GM19023 (cell line): ENCODE measurements at regions not wholly inside any gene's neighbourhood (a gene's known extent, or its start where the extent isn't known, plus 50 kb on each side); places are given as distances from the start of the nearest gene placed in this dataset.
"Not testable (repeated sequence)": the region's sequence is repeated elsewhere in the genome, so short reads cannot be mapped to it uniquely, and the experiment has no call there.

Source experiments
- ATAC-seq: cut with Tn5 transposase; IDR thresholded peaks from one replicate; pipeline ENCODE4 v1.9.1; 2021; ENCODE audit warnings: mild to moderate bottlenecking, moderate library complexity; ENCODE audit not compliant: unreplicated experiment

DNA sequence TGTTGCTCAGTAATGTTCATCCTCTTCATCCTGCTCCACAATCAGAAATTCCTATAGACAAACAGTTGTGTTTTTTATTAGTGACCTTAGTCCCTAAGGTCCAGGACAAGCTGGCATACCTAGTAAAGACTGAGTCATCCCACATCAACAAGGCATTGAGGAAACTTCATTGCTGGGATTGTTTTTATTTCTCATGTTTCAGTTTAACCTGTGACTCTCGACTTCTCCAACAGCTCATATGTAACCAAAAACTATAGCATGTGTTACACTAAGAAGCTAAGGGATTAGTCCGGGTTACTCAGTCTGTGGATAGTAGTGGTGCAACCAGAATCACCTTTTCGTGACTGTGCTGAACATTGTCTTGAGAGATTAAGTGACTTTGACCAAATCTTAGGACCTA, 292.1 kb downstream of the RDH14 start:
- no peak for ATAC-seq

DNA sequence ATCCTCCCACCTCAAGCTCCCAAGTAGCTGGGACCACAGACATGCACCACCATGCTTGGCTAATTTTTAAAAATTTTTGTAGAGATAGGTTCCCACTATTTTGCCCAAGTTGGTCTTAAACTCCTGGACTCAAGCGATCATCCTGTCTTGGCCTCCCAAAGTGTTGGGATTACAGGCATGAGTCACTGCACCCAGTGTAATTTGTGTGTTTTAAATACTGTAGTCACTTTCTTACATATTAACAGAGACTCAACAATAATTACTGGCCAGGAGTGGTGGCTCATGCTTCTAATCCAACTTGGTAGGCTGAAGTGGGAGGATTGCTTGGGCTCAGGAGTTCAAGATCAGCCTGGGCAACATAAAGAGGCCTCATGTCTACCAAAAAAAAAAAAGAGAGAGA, 293.0 kb downstream of the RDH14 start:
- no peak for ATAC-seq

DNA sequence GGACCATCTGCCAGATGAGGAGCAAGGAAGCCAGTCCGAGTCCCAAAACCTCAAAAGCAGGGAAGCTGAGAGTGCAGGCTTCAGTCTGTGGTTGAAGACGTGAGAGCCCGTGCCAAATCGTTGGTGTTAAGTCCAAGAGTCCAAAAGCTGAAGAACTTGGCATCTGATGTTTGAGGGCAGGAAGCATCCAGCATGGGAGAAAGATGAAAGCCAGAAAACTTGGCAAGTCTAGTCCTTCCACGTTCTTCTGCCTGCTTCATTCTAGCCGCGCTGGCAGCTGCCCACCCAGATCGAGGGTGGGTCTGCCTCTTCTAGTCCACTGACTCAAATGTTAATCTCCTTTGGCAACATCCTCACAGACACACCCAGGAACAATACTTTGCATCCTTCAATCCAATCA, 293.8 kb downstream of the RDH14 start:
- ATAC-seq, result not testable (repeated sequence)

DNA sequence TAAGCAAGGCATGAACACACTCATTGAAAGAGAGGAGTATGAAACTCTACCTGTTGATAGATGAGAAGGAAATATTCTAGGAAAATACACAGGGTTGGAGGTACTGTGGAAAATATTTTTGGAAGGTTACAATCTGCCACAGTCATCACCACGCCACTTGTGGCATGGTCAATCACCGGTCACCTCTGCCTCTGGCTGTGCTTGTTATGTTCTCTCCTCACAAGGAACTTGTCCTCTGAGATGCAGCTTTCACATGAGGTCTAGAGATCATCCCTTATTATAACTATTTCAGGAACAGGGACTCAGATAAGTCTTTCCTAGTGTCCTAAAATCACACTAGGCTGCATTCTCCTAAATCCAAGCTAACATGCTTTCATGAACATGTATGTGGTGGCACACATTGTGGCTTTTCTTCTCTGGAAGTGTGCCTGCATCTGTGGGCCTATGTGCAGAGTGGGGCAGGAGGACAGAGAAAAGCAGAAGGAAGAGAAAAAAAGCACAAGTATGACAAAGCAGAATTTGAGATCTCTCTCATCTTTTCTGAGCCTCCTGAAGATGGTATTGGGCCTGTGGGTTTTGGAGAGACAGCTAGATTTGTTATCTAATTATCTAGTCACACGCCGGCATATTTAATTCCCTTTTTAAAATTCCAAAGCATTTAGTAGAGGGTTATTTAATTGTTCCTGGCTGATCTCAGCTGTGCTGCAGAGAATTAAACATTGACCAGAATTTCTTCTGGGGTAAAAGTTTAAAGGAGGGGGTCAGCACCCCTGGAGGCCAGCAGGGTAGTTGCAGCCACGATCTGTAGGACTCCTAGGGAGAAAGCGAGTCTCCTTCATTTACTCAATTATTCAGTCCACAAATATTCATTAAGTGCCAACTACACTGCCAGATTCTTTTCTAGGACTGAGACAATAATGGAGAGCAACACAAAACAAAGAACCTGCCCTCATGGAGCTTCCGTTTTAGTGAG, 294.6 kb downstream of the RDH14 start:
- no peak for ATAC-seq

DNA sequence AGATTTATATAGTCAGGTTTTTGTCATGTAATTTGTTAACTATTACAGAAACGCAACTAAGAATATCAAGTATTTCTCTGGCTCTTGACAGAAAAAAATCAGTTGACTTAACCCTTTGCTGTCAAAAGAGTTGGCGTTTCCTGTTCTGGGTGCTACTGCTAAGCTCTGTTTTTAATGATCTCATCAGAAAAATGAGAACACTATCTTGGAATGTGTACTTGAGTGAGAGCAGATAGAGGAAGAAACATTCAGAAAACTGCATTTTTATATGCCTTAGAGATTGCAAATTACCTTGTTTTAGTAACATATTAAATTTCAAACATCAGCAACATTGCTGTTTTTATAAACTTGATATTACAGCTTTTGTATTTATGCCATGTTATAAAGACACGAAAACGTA, 297.9 kb downstream of the RDH14 start:
- ATAC-seq, result no peak

DNA sequence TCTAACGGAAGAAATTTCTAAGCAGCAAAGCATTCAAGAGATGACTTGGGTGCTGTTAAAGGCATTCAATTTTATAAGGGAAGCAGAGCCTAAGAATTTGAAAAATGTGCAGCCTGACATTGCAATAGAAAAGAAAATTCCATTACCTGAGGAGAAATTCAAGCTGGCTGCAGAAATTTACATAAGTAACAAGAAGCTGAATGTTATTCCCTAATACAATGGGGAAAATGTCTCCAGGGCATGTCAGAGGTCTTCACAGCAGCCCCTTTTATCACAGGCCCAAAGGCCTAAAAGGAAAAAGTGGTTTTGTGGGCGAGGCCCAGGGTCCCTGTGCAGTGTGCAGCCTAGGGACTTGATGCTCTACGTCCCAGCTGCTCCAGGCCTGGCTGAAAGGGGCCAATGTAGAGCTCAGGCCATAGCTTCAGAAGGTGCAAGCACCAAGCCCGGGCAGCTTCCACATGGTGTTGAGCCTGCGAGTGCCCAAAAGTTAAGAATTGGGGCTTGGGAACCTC, 306.7 kb downstream of the RDH14 start:
- ATAC-seq, result no peak

DNA sequence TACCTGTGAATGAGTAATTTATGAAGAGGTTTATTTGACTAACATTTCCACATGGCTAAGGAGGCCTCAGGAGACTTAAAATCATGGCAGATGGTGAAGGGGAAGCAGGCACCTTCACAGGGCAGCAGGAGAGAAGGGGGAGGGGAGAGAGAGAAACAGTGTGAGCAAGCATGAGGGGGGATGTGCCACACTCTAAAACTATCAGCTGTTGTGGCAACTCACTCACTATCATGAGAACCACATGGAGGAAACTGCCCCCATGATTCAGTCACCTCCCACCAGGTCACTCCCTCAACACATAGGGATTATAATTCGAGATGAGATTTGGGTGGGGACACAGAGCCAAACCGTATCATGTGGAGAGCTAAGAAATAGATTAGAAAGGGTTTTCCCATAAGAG, 309.0 kb downstream of the RDH14 start:
- ATAC-seq, result no peak

DNA sequence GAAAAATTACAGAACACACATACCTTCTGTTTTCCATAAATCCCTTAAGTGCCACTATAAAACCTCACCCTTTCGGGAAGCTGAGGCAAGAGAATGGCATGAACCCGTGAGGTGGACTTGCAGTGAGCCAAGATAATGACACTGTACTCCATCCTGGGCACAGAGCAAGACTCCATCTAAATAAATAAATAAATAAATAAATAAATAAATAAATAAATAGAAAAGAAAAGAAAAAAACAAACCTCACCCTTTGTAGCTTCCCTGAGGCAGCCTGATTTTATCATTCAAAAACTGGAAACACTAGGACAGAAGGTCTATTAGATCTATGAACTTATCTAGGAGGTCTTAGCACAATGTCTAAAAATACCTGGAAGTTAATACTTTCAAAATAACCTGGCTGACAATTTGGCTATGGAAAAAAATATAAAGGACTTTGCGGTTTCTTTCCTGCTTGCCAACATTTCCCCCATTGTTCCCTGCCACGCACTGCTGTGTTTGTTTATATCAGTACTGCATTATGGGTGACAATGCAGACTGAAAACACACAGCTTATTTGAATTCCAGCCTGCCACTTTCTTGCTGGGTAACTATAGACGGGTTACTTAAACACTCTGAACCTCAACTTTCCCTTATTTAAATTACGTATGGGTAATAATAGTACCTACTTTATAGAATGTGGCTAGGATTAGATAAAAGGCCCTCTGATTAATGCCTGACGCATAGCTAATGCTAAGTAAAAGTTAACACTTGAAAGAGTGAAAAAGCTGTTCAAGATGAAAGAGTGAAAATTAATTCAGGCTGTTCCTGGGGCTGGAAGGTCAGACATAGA, 313.0 kb downstream of the RDH14 start:
- ATAC-seq, result no peak

DNA sequence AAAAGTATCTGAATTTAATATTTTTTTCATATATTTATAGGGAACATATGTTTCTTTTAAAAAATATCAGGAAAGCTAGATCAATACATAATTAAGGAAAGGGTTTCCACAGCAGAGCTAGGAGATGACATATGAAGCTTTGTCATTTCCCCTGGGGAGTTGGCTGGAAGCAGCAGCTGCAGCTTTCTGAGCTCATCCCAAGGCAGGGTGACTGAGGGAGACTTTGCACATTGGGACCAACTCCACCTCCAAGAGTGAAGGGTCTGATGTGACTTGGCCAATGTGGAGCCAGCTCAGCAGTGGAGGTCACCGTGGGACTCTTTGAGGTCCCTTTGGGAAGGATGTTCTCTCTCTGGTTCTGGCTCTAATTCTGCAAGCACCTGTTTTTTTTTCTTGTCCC, 315.1 kb downstream of the RDH14 start:
- no peak for ATAC-seq

DNA sequence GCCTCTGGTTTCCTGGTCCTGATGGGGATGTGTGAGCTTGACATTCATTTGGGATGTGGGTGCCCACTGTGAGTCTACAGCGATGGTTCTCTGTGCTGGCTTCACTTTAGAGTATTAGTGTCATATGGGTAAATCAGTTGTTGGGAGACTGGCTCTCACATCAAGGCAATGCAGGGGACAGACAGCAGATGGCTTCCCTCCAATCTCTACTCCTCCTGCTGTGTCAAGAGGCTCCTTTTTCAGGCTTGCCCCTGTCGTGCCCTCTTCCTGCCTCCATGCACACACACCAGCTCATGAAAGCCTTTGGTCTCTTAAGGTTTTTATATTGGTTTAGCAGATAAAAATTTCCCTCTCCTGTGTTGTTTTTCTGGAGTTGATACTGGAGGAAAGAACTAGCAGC, 315.6 kb downstream of the RDH14 start:
- no peak for ATAC-seq

DNA sequence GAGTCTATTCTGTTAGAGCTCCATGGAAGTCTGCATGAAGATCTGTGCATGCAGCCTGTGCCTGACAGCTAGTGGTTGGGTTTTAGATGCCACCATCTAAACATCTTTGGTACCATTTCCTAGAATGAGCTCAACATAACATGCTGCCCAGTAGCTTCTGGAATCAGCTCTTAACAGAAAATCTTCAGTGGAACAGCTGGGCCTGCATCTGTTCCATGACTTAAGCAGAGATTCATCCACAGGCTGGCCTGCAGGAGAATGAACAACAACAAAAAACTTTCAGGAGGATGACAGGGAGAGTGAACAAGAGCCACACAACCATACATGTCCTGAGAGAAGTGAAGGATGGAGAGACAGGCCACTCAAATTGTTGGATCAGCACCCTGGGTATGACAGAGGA, 316.6 kb downstream of the RDH14 start:
- ATAC-seq, result no peak

DNA sequence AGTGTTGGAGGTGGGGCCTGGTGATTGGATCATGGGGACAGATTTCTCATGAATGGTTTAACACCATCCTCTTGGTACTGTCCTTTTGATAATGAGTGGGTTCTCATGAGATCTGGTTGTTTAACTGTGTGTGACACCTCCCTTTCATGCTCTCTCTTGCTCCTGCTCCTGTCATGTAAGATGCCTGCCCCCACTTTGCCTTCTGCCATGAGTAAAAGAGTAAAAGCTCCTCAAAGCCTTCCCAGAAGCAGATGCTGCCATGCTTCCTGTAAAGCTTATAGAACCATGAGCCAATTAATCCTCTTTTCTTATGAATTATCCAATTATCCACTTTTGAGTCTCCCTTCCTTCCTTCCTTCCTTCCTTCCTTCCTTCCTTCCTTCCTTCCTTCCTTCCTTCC, 317.7 kb downstream of the RDH14 start:
- ATAC-seq, result no peak

DNA sequence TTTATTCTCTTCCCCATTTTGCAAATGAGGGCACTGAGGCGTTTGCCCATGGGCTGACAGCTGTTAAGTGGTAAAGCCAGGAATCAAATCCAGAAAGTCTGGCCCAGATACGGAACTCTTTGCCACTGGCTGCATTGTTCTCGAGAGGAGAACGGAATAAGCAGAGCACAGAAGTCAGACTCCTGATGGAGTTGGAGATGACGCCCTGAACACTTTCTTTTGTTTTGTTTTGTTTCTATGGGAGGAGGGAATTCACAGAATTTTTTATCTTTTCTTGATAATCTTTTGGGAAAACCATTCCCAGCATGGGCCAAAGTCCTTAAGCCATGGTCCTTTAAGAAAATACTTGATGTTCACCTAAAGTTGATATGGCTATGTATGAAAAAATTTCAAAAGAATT, 322.2 kb downstream of the RDH14 start:
- no peak for ATAC-seq

DNA sequence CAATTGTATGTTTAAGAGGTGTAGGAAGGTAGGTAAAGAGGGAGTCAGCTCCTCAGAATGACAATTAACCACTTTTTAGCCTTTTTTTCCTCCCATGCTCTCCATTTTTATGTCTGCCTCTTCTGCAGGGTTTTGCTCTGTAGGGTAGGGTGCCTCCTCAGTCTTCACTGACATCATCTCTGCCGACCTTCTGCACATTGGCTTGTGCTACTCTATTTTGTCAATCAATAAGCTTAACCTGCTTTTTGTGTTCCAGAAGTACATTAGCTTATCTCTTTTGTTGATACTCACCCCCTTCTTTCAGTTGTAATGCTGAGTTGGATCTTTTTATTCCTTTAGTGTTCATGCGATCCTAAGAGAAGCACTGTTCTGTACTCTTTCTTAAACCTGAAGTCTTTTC, 323.2 kb downstream of the RDH14 start:
- ATAC-seq, result no peak

DNA sequence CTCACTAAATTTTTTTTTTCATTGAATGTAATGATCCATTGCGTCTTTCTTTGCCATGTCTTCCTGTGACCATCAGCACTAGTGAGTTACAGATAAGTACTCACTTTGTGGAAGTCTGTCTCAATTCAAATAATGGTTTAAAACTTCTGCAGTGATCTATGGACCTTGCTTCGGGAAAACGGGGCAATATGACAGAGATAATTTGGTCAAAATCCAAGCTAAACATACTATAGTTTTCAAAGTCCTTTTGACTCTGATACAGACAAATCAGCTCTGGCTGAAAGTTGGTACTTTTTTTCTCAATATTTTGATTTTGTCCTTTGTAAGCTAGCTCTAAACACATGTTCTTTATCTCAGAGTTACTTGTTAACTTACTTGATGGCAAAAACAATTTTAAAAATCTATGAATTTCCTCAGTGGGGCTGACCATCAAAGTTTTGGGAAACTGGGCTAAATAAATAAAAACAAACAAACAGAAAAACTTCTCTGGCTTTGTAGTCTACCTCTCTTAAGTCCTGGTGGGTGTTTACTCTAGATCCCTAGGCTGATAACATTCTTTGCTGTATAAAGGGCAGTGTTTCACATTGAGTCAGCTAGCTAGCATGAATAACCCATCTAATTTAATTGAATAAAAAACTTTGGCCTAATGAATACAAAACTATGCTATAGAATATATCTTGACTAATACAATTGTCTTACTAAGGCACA, 327.6 kb downstream of the RDH14 start:
- no peak for ATAC-seq

DNA sequence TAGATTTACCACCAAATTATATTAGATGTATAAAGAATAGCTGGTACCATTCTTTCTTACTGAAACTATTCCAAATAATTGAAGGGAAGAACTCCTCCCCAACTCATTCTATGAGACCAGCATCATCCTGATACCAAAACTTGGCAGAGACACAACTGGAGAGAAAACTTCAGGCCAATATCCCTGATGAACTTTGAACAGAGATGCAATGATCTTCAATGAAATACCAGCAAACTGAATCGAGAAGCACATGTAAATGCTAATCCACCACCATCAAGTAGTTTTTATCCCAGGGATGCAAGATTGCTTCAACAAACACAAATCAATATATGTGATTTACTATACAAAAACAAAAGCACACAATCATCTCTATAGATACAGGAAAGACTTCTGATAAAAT, 329.8 kb downstream of the RDH14 start:
- no peak for ATAC-seq

DNA sequence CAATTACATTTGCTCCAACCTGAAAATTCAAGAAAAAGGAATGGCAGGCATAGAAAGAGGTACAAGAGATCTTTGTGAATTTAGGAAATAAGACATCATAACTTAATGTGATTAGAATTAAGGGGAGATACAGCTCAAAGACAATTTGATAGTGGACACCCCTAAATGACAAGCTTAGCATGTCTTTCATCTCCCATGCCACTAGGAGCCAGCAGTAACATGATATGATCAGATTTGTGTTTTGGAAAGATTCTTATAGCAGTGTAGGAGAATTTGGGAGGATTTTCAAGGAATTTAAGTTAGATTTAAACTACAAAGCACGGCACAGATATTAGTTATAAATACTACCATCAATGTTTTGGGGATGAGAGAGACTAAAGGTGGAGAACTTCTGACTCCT, 340.8 kb downstream of the RDH14 start:
- ATAC-seq, result no peak

DNA sequence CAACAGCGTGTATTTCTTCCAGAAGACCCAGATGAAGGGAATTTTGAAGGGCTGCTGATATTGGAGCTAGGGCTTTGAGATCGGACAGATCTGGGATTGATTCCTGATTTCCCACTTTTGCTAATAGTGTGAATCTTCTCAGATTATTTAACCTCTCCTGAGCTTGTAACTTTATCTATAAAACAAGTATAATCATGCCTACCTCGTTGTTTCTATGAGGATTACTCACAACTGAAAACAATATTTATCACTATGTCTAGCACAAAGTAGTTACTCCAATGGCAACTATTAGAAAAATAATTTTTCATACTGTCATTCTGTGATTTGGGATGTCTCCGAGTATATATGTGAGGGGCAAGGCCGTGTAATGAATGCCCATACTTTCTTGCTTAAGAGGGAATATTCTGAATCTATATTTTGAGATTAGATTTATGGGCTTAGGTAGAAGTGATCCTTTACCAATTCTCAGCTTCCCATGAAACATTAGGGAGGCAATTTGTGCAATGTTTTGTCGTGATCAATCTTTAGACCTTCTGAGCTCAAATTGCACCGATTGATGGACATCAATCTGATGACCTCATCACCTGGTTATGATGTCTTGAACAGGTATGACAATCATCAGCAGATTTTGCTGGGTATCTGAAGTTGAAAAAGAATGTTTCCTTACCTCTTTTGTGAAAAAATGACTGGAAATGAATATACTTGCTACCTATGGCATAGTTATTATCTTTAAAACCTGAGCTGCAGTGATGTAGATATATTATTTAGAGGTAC, 339.9 kb downstream of the KCNS3 start:
- ATAC-seq, result no peak

DNA sequence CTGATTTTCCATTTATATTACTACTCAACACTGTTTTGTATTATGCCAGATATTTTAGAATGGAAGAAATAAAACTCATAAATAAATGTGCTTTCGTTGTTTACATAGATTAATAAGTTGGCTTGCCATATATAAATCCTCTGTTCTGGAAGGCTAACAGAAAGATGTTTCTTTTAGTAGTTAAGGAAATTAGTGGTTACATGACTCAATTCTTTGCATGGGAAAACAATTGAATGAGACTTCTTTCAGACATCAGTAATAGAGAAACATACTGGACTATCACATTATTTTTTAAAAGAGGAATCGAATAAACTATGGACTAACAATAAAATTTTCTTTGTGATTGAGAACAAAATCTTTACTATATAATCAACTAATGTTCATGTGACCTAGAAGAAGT, 336.5 kb downstream of the KCNS3 start:
- no peak for ATAC-seq

DNA sequence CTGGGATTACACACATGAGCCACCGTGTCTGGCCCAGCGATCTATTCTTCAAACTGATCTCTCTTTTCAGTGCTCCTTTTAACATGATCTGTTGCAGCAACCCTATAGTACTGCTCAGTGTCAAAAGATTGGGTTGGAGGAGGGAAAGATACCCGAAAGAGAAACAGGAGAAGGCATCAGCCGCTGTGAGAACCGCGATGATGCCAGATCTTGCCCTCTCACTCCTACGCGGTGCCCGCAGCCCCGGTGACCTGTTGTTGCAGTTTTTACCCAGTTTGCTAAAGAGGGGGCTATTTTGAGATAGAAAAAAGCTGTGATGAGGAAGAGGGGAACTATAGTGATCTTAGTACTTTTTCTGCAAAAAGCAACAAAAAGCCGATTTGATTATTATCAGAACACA, 335.5 kb downstream of the KCNS3 start:
- ATAC-seq, result no peak
